HAP-1 (cell line): ENCODE measurements at regions not wholly inside any gene's neighbourhood (a gene's known extent, or its start where the extent isn't known, plus 50 kb on each side); places are given as distances from the start of the nearest gene placed in this dataset.
"Not testable (repeated sequence)": the region's sequence is repeated elsewhere in the genome, so short reads cannot be mapped to it uniquely, and the experiment has no call there.

Experiments used
- DNase-seq, 2 experiments: peaks; one replicate each; pipeline ENCODE4 v3.0.0-alpha.2; 2016 to 2020; ENCODE audit warnings: low spot score in 2 of 2
- H3K27me3 ChIP-seq: fragments of 250-450 bp; sonication (Bioruptor Pico); 2 replicates; pipeline ENCODE4 v1.5.1; 2020; ENCODE audit warnings: low read depth, mild to moderate bottlenecking, moderate library complexity
- H3K36me3 ChIP-seq: fragments of 250-450 bp; sonication (Bioruptor Pico); replicated peaks from 2 replicates; pipeline ENCODE4 v1.5.1; 2020; ENCODE audit warnings: mild to moderate bottlenecking
- H3K4me1 ChIP-seq: fragments of 250-450 bp; sonication (Bioruptor Pico); 2 replicates; pipeline ENCODE4 v1.5.1; 2020; ENCODE audit warnings: mild to moderate bottlenecking
- H3K4me3 ChIP-seq: fragments of 250-450 bp; sonication (Bioruptor Pico); 2 replicates; pipeline ENCODE4 v1.5.1; 2020; ENCODE audit warnings: mild to moderate bottlenecking, moderate library complexity
- H3K9me3 ChIP-seq: fragments of 250-450 bp; sonication (Bioruptor Pico); 2 replicates; pipeline ENCODE4 v1.5.1; 2020; ENCODE audit warnings: mild to moderate bottlenecking, moderate library complexity
- in situ Hi-C: fragments of 300-500 bp; cut with MboI; formaldehyde crosslinking; loops from 3 replicates; pipeline ENCODE4 v1.14.3; 2020; ENCODE audit warnings: low sequenced_read_pairs, inconsistent platforms, mixed read lengths

GRCh38 chr2:131774955-131775555 lies 247.4 kb downstream of the CCDC74A start:
- DNase-seq, H3K4me3 ChIP-seq, H3K4me1 ChIP-seq, H3K9me3 ChIP-seq, H3K36me3 ChIP-seq, in situ Hi-C loops, H3K27me3 ChIP-seq: not testable (repeated sequence)

- in situ Hi-C loops, DNase-seq, H3K9me3 ChIP-seq: not testable (repeated sequence)
Measured at GRCh38 chr2:131775903-131776506, 248.3 kb downstream of the CCDC74A start.

DNA sequence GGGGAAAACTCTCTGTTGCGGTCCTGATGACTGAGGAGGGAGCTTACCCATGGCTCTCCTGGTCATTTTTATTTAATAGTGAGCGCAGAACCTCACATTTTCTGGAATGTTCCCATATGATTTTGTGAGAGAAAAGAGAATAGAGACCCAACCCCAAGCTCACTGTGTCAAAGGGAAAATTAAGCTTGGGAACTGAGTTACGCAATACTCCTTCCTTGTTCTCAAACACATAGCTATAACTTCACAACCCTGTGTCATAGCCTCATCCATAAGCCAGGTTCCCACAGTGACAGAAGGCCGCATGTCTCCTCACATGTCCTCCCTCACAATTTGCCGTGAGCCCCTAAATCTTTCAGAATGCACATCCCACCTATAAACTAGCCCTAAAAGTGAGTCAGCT lies 252.8 kb downstream of the CCDC74A start:
- H3K36me3 ChIP-seq, H3K27me3 ChIP-seq, H3K4me1 ChIP-seq, H3K4me3 ChIP-seq, DNase-seq, H3K9me3 ChIP-seq, in situ Hi-C loops: not testable (repeated sequence)

More at GRCh38 chr2:131775903-131776506, 248.3 kb downstream of the CCDC74A start:
- H3K4me3 ChIP-seq, H3K4me1 ChIP-seq, H3K36me3 ChIP-seq, H3K27me3 ChIP-seq: not testable (repeated sequence)

DNA sequence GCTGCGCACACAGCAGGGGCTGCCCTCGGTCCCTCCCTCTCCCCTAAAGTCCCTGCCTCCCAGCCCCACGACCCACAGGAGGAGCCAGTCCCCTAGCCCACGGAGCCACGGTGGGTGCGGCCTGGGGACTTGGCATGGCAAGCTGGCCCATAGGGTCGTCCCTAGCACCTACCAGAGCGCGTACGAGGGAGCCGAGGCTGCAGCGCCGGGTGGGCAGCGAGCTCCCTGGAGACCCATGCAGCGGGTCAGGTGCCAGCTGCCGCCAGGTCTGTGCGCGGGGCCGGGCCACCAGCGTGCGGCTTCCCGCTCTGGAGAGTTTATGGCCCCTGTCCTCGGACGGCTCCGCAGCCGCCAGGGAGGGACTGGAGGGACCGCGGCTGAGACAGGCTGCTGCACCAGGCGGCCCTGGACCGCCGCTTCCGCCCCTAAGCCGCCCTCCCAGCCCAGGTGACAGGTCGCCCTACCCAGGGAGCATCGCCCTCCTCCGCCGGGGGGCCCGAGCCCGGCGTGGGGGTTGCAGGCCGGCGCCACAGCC lies 273.6 kb downstream of the CCDC74A start:
- Histone ChIP-seq H3K36me3 (no peaks in the 10 kb centered on the region), H3K4me1 (no peaks in the 10 kb centered on the region), H3K4me3 (no peak overlapping the region), H3K9me3 (no peaks in the 10 kb centered on the region), H3K27me3 (no peaks in the 10 kb centered on the region)
- in situ Hi-C loops = no loop called here
- DNase-seq = no peak

GRCh38 chr2:131801745-131802350 lies 274.2 kb downstream of the CCDC74A start:
- in situ Hi-C loops, H3K9me3 ChIP-seq, H3K36me3 ChIP-seq, H3K27me3 ChIP-seq, H3K4me1 ChIP-seq: not testable (repeated sequence)
- peak; percentile 39 to 78 for DNase-seq
- peak overlapping the region; percentile 38 for H3K4me3 ChIP-seq

DNA sequence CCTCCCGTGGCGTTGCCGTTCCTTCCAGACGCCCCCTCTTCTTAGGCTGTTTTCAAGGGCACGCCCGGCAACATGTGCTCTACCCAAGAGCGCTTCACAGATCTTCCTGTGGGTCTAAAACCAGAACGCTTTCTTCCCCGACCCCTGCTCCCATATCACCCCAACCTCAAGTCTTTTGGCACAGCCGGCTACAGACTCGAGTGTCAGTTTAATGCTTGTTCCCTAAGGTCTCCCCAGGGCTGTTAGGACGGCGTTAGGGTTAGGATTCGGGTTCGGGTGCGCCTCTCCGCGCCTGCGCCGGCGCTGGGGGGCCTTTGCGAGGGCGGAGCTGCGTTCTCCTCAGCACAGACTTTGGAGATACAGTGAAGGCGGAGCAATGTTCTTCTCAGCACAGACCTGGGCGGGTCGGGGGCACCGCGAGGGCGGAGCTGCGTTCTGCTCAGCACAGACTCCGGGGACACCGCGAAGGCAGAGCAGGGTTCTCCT lies 274.7 kb downstream of the CCDC74A start:
- H3K4me1 ChIP-seq, H3K27me3 ChIP-seq, in situ Hi-C loops, H3K9me3 ChIP-seq, H3K36me3 ChIP-seq: not testable (repeated sequence)
- peak overlapping the region; percentile 38 for H3K4me3 ChIP-seq
- peak; percentile 46 to 82 for DNase-seq

- H3K36me3 ChIP-seq, H3K4me3 ChIP-seq, in situ Hi-C loops, DNase-seq, H3K27me3 ChIP-seq, H3K4me1 ChIP-seq, H3K9me3 ChIP-seq: not testable (repeated sequence)
Measured at GRCh38 chr2:131803237-131803636, 275.5 kb downstream of the CCDC74A start.

DNA sequence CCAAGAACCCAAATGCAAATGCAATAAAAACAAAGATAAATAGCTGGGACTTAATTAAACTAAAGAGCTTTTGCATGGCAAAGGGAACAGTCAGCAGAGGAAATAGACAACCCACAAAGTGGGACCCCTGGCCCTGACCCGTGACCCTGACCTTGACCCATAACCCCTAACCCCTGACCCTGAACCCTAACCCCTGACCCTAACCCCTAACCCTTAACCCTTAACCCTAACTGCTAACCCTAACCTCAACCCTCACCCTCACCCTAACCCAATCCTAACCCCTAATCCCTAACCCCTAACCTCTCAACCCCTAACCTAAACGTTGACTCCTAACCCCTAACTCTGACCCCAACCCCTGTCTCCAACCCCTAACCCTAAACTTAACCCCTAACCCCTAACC lies 284.9 kb downstream of the CCDC74A start:
- H3K27me3 ChIP-seq, in situ Hi-C loops, H3K4me1 ChIP-seq, H3K36me3 ChIP-seq, H3K9me3 ChIP-seq, H3K4me3 ChIP-seq, DNase-seq: not testable (repeated sequence)

- in situ Hi-C loops, H3K4me3 ChIP-seq, H3K36me3 ChIP-seq, H3K9me3 ChIP-seq, H3K4me1 ChIP-seq, DNase-seq, H3K27me3 ChIP-seq: not testable (repeated sequence)
Measured at GRCh38 chr2:131813378-131813777, 285.7 kb downstream of the CCDC74A start.

DNA sequence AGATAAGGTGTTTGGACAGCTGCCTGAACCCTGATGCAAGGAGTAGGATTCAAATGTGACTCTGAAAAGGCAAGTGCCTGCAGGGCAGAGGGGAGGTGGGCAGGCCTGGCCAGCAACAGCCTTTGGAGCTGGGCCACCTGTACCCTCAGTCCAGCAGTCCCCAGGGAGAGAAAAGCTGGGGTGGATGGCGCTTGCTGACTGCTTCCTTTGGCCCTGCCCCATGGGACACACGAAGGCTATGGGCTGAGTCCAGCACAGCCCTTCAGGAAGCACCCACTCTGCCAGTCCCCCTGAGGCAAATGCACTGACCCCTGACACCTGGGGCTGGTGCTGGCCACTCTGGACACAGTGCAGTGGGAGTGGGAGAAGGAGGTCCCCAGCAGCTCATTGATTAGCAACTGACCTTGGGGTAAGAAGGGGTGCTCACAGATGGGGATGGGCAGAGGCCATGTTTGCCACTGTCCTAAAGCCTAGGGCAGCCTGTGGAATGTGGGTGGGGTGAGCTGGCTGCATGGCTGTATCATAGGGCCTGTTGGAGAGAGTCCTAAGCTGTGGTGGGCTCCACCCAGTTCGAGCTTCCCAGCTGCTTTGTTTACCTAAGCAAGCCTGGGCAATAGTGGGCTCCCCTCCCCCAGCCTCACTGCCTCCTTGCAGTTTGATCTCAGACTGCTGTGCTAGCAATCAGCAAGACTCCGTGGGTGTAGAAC lies 290.7 kb downstream of the CCDC74A start:
- H3K9me3 ChIP-seq, in situ Hi-C loops, DNase-seq: not testable (repeated sequence)

GRCh38 chr2:131822237-131822721 lies 294.6 kb downstream of the CCDC74A start:
- H3K9me3 ChIP-seq, DNase-seq, in situ Hi-C loops, H3K4me3 ChIP-seq, H3K36me3 ChIP-seq, H3K4me1 ChIP-seq, H3K27me3 ChIP-seq: not testable (repeated sequence)

More for the DNA sequence above, 290.7 kb downstream of the CCDC74A start:
- not testable (repeated sequence) for H3K36me3 ChIP-seq, H3K4me1 ChIP-seq, H3K27me3 ChIP-seq, H3K4me3 ChIP-seq

DNA sequence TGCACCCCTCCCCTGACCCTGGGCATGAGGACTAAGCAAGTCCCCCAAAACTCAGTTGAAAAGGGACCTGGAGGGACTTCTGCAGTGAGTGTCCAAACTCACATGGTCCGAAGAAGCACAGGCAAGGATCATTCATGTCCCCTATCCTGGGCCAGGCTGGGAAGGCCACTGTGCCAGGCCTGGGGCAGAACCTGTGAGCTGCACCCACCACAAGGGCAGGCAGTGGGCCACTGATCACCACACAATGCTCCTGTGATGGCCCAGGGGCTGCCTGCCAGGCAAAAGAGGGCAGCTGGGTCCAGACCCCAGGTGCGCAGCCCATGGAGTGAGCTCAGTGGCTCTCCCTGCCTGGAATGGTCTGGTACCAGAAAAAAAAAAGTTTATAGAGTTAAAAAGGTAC lies 295.4 kb downstream of the CCDC74A start:
- H3K4me1 ChIP-seq, H3K9me3 ChIP-seq, DNase-seq, H3K36me3 ChIP-seq, H3K4me3 ChIP-seq, H3K27me3 ChIP-seq, in situ Hi-C loops: not testable (repeated sequence)

DNA sequence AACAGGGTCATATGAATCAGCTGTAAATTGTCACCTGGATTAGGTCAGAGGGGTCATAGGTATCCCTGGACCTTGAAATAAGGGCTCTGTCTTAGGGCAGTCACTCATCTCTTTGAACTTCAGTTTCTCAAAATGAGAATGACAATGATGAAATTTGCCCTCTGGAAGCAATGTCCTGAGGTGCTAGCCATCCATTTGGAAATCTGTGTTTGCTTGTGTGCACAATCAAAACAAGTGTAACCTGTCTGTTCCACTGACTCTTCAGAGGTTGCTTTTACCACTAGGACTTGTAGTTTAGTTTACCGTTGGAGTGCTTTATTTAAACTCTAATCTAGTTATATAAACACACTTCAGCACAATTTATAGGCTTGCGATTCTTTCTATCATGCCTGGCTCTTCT lies 297.3 kb downstream of the CCDC74A start:
- H3K9me3 ChIP-seq, H3K4me1 ChIP-seq, H3K4me3 ChIP-seq, DNase-seq, H3K27me3 ChIP-seq, H3K36me3 ChIP-seq, in situ Hi-C loops: not testable (repeated sequence)
